Gastrocnemius medialis (tissue), 4 donors: ENCODE measurements at regions not wholly inside any gene's neighbourhood (a gene's known extent, or its start where the extent isn't known, plus 50 kb on each side); places are given as distances from the start of the nearest gene placed in this dataset.

Experiments
- CTCF ChIP-seq, 5 experiments: fragments of 450-650 bp in 3 of 5; fragments of 200-600 bp in 2 of 5; sonication (generic) in 2 of 5; IDR thresholded peaks in 4 of 5; conservative IDR thresholded peaks in 1 of 5; 1 replicate in 4 of 5; 2 replicates in 1 of 5; pipeline ENCODE4 v1.5.1; 2016 to 2019; ENCODE audit warnings: antibody characterized with exemption in 5 of 5, mild to moderate bottlenecking in 3 of 5, moderate library complexity in 3 of 5
- POLR2A ChIP-seq, 2 donors: fragments of 450-650 bp; IDR thresholded peaks; one replicate each; pipeline ENCODE4 v1.6.1; 2017; ENCODE audit warnings: antibody characterized with exemption in 2 of 2, mild to moderate bottlenecking in 2 of 2, moderate library complexity in 2 of 2

GRCh38 chrX:140229191-140229590 lies 263.9 kb upstream of the CXorf66 start:
- TF ChIP-seq CTCF (IDR thresholded peaks at IDR 0.05 in 4 of 5, conservative IDR thresholded peaks at IDR 0.05 in 1 of 5) (no peak), POLR2A (IDR thresholded peaks at IDR 0.05) (no peak)
